ENCODE measurements at regions not wholly inside any gene's neighbourhood (a gene's known extent, or its start where the extent isn't known, plus 50 kb on each side); places are given as distances from the start of the nearest gene placed in this dataset.
A peak's percentile ranks its signal among the peaks of the same experiment; 100 is the strongest.

- ChIA-PET POLR2A (no interaction called here), CTCF (no interaction called here)
- no peak overlapping the region for H3K4me3 ChIP-seq (ENCODE audit: low read depth, low read length)
- DNase-seq (ENCODE audit: low read depth, low spot score): peak; percentile 36
- TF ChIP-seq CTCF (IDR thresholded peaks at IDR 0.05; ENCODE audit: insufficient read depth, low read length, missing control alignments): no peak
Observed at GRCh38 chr6:84522135-84522549, 242.3 kb downstream of the TBX18 start.

DNA sequence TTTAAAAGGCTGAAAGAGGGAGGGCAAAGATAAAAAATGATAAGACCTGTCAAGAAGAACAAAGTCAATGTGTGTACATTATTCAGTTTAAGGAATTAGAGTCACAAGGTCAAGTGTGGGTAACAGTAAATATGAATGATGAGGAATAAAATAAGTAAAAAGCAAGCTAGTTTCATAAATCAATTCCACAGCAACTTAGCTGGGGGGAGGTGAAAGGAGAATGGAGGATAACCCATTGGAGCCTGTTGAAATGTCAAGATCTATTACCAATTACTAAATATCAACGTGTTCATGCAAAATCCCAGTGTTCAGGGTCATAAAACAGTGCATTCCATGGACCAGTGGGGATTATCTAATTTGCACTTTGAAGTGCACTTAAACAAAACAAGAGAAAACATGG, 242.9 kb downstream of the TBX18 start:
- DNase-seq (ENCODE audit: low read depth, low spot score): no peak
- ChIA-PET POLR2A (no interaction called here), CTCF (no interaction called here)
- no peak overlapping the region for H3K4me3 ChIP-seq (ENCODE audit: low read depth, low read length)
- no peak for TF ChIP-seq CTCF (IDR thresholded peaks at IDR 0.05; ENCODE audit: insufficient read depth, low read length, missing control alignments)

GRCh38 chr6:84517741-84518530, 246.5 kb downstream of the TBX18 start:
- DNase-seq (ENCODE audit: low read depth, low spot score): no peak
- no peak for TF ChIP-seq CTCF (IDR thresholded peaks at IDR 0.05; ENCODE audit: insufficient read depth, low read length, missing control alignments)
- POLR2A ChIA-PET: no interaction called here
- CTCF ChIA-PET: interaction anchor here (1.2 kb wide), 1 partner anchor 20 kb away, joined by 3 read pairs; no protein-coding TSS in a partner anchor
- H3K4me3 ChIP-seq (ENCODE audit: low read depth, low read length): no peak overlapping the region

GRCh38 chr6:84516154-84516553, 248.2 kb downstream of the TBX18 start:
- CTCF ChIA-PET: no interaction called here
- TF ChIP-seq CTCF (IDR thresholded peaks at IDR 0.05; ENCODE audit: insufficient read depth, low read length, missing control alignments): no peak
- POLR2A ChIA-PET: no interaction called here
- no peak overlapping the region for H3K4me3 ChIP-seq (ENCODE audit: low read depth, low read length)
- DNase-seq (ENCODE audit: low read depth, low spot score): no peak

DNA sequence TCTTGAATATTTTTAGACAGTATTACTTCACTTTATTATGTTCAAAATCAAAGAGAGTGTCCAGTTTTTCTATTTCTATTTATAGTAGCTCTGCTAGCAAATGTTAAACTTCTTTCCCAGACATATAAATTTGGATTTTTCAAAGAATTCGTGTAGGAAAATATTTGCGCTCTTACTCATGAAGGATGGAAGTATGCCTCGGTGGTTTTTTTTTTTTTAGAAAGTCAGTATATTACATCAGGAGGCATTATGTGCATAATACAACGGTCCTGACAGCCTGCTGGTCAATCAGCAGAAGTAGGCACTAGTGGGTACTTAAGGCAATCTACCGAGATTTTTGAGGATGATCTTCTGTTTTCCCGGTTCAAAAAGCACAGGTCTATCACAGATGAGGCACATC, 249.3 kb downstream of the TBX18 start:
- DNase-seq (ENCODE audit: low read depth, low spot score): peak; percentile 24
- TF ChIP-seq CTCF (IDR thresholded peaks at IDR 0.05; ENCODE audit: insufficient read depth, low read length, missing control alignments): no peak
- ChIA-PET POLR2A (no interaction called here), CTCF (interaction anchor here (1.1 to 1.3 kb wide), 3 partner anchors 9 to 260 kb away, joined by 3 to 4 read pairs (median 3); no protein-coding TSS in a partner anchor)
- H3K4me3 ChIP-seq (ENCODE audit: low read depth, low read length): no peak overlapping the region

DNA sequence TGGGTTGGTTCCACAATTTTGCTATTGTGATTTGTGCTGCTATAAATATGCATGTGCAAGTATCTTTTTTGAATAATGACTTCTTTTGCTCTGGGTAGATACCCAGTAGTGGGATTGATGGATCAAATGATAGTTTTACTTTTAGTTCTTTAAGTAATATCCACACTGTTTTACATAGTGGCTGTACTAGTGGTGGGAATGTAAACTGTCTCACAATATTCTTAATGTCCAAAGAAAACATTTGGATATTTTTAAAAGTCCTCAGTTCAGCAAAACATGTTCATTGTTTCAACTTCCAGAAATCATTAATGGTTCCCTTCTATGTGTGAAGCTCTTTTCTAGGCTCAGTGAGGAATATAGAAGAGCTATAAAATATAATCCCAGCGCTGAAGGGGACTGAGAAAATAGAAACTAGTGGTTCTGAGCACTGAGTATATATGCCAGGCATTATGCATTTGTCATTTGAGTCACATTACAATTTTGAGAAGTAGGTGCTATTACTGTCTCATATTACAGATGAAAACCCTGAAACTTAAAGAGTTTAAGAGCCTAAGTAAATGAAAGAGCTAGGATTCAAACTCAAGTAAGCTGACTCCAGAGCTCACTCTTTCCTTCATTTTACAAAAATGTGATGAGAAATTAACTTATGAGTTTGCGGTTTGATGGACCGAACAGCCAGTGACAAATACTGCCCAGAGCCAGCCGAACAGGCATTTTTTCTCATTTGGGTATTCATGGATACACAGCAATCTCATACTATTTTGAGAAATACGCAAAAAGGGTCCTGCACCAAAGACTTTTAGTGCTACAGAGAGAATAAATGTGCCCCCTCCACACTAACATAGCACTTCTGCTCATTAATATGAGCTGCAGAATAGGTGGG, 250.1 kb downstream of the TBX18 start:
- no peak for DNase-seq (ENCODE audit: low read depth, low spot score)
- no peak for TF ChIP-seq CTCF (IDR thresholded peaks at IDR 0.05; ENCODE audit: insufficient read depth, low read length, missing control alignments)
- POLR2A ChIA-PET: interaction anchor here (1.1 kb wide), 1 partner anchor 19 kb away, joined by 3 read pairs; no protein-coding TSS in a partner anchor
- CTCF ChIA-PET: interaction anchor here (0.6 to 1.3 kb wide), 4 partner anchors 9 to 261 kb away, joined by 3 to 4 read pairs (median 3); no protein-coding TSS in a partner anchor
- H3K4me3 ChIP-seq (ENCODE audit: low read depth, low read length): no peak overlapping the region

Data from AG04449 (cell line).